ENCODE measurements at regions not wholly inside any gene's neighbourhood (a gene's known extent, or its start where the extent isn't known, plus 50 kb on each side); places are given as distances from the start of the nearest gene placed in this dataset.

GRCh38 chr2:128770143-128771085 is 451.7 kb upstream of the HS6ST1 start:
- DNase-seq, result no peak

- DNase-seq, result no peak
These were observed 452.7 kb upstream of the HS6ST1 start for GRCh38 chr2:128771401-128771800.

DNA sequence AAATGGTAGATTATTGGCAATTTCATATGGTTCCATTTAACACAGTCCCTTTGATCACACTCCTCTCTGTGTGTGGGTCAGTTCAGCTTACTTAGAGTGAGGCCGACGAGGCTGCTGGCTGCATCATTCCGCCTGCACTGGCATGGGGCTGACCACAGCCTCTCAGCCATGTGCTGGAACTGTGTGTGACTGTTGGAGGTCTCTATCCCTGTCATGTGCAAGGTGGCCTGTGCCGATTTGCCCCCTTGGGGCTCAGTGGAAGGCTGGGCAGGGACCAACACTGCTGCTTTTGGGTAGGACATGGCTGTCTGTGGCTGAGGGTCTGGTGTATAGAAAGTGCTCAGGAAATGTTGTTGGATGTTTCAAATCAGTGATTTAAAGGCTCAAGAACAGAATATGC is 454.0 kb upstream of the HS6ST1 start:
- no peak for DNase-seq

DNA sequence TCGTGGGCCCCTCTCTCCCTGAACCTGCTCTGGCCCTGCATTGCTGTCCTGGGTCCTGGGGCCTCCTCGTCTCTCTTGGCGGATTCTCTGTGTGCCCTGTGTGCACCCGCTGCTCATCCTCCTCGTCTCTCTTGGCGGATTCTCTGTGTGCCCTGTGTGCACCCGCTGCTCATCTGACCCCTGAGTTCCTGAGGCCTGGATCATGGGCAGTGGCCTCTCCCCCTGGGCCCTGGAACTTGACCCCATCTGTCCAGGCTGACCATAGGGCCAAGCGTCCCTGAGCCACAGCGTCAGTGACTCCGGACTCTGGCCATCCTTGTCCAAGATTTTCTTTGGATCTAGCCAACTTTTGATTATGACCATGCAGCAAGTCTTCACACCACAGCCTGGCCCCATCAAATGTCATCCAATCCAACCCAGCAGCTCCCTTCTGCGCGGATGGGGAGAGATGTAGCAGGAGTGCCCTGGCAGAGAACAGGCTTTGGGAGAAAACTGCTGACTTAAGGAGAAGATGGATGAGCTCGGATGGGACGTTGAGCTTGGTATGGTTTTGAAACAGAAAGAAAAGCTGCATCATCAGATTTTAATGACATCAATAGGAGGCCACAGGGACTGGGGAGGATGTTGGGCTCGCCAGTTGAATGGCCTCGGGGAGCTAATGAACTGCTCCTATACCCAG is 455.1 kb upstream of the HS6ST1 start:
- DNase-seq, result no peak

- no peak for DNase-seq
These were observed 455.9 kb upstream of the HS6ST1 start for GRCh38 chr2:128774320-128775216.

- no peak for DNase-seq
These were observed 456.7 kb upstream of the HS6ST1 start for GRCh38 chr2:128775217-128775913.

- no peak for DNase-seq
These were observed 457.2 kb upstream of the HS6ST1 start for GRCh38 chr2:128775914-128776285.

GRCh38 chr2:128776461-128777195 is 458.0 kb upstream of the HS6ST1 start:
- DNase-seq, result no peak

DNA sequence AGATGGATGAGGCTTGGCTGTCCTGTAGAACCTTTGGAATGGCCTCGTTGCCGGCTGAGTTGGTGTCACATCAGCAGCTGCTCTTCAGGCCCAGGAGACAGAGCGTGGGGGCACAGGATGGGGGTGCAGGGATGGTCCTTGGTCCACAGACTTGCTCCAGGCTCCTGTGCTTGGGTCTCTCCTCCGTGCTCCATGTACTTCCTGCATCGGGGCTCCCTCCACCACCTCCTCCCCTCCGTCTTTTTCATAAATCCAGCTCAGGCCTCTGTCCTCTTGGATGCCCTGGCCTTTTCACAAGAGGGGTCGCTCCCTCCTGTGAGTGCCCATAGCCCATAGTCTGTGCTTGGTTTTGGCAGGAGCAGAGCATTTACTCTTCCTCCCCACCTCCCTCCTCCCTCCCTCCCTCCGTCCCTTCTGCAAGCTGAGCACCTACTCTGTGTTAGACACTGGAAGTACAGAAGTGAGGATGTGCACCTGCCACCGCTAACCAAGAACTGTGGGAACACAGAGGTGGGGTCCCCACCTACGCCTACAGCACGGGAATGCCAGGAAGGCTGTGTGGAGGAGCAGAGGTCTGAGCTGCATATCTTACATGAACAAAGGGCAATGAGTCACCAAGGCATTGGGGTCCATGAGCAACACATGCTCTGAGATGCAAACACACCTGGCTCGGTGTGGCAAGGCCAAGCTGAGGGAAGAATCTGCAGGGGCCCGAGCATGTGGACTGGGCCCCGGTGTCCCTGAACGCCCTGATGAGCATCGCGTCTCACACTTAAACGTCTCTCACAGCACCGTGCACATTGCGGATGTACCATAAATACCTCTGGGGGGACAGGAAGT is 458.7 kb upstream of the HS6ST1 start:
- no peak for DNase-seq

DNA sequence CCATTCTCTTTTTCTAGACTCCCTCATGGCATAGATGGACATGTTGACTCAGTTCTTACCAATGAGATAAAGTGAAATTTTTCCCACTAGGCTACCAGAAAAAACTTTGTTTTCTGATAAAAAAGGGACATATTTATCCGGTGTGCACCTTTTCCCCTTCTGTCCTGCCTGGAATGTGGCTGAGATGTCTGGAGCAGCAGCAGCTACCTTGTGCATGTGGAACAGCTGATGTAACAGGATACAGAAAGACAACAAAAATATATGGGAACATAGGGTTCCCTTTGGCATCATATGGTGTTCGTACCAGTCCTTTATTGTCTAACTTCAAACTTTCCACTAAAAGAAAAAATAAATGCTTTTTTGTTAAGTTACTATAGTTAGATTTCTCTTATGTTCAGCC is 460.2 kb upstream of the HS6ST1 start:
- no peak for DNase-seq

DNA sequence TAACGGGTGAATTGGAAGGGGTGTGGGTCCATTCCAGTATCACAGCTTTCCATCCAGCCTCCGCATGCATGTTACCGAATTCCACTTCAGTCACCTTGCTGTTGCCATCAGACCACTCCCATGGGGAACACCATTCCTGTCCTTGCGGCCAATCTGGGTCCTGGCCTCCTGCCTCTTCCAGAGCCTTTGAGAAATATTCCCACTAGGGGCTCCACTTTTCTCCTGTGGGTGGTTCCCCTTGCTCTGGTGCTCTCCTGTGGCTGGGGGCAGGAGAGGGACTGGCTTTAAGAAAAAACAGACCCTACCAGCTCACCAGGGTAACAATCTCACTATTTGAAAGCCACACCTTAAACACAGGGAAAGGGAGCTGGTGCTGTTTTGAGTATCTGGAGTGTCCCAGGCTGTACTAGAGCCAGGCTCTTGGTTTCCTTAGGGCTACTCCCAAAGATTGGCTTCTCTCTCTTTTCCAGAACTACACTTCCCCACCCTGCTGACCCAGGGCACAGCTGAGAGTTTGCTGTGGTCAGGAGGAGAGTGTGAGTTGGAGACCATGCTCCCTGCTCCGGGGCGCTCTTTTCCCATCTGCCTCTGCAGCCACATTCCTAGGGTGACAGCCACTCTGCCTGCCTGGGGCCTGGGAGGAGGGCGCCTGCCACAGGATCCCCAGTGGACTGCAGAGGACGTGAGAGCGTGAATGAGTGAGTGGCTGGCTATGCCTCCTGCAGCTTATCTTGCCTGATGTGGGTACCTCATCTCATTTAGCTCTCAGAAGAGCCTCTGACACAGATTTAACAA is 460.8 kb upstream of the HS6ST1 start:
- no peak for DNase-seq

DNA sequence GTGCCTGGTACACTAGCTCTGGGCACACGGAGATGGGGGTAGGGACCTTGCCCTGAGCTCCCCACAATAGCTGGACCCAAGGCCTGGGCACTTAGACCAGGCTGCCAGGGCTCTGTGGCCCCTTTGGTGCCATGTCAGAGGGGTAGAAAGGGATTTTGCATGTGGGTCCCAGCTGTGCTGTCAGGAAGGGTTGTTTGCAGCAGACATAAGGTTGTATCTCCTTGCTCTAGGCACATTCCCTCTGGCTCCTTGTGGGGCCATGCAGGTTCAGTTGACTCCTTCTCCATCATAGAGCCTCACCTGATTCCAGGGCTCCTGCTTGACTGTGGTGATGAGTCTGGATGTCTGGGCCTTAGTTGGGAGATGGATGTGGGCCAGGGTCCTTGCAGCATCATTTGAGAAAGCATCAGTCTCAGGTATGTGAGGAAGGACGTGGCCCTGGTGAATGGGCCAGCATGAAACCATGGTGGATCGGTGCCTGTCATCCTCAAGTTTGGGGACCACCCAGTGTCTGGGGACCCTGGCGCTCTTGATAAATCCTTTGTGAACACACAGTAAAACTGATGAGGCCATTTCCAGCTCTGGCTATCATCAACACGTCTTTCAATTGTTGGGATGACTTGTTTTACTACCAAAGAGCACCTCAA is 461.9 kb upstream of the HS6ST1 start:
- DNase-seq, result no peak

GRCh38 chr2:128781166-128781565 is 462.5 kb upstream of the HS6ST1 start:
- no peak for DNase-seq

DNA sequence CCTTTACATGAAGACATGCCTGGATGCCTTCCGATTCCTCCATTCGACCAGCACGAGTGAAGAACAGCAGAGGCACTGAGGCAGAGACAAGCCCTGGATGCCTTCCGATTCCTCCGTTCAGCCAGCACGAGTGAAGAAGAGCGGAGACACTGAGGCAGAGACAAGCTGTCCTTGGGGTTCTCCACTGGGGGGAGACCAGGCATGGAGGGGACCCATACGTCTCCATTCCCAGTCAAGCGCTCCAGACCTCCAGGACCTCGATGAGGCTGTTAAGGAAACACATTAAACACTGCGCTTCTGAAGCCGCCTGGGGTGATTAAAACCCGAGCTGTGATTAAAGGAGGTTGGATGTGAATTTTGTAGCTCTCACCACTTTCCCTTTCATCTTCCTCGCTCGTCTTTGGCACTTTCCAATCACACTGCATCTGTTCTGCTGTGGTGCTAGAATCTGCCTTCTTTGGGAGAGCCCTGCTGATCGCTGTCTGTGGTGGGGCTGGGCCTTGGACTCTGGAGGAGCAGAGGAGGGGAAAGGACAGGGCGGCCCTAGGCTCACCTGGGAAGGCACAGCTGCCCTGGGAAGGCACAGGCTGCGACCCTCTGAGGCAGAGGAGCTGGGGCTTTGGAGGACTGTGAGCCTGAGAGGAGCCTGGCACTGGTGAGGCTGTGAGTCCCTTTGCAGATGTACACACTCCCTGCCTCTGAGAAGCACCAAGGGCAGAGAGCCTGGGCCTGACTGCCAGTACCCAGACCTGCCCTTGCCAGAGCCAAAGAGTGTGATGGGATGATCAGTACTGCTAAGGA is 463.1 kb upstream of the HS6ST1 start:
- no peak for DNase-seq

DNA sequence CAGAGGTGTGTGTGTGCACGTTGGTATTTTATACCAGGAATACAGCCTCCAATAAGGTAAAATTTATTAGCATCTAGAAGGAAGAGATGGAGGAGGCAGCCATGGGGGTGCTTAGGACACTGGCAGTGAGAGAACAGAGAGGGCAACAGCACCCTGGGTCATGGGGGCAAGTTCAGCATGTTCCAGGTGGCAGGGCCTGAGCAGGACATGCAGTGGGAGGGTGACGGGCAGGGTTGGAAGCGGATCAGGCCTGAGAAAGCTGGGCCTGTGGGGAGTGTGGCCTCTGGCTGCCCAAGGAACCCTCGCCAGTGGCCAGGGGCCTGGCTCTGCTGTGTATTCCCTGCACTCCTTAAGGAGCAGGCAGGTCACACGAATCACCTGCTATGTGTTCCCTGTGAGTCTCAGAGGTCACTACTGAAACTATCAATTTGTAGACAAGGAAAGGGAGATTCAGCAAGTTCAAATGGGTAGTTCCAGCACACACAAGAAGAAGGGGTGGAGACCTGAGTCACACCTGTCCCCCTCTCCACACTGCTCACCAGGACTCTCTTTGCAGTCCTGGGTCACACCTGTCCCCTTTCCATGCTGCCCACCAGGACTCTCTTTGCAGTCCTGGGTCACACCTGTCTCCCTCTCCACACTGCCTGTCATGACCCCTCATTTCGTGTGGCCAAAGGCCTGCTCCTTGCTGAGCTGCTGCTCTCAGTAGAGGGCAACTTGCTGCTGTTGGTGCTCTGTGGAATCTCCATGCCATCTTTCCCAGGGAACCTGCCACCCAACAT is 463.9 kb upstream of the HS6ST1 start:
- no peak for DNase-seq

DNA sequence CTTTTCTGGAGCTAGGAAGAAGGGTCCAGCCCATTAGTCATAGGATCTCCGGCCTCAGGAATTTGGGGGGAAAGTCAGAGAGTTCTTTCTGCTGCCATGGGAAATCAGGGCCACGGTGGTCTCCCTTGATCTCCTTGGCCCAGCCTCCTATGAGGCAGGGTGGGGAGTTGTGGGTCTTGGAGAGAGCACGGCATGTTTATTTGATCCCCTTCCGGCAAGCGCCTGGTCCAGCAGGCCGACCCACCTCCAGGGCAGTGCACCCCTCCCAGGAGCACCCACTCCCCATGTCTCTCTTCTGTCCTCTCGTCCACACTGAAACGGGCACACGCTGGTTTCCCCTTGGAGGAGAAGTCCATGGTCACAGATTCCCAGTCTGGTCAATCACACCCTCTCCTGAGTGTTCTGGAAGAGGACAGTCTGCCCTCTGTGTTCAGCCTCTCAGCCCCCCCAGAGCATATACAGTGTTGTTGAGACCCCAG is 464.6 kb upstream of the HS6ST1 start:
- no peak for DNase-seq

DNA sequence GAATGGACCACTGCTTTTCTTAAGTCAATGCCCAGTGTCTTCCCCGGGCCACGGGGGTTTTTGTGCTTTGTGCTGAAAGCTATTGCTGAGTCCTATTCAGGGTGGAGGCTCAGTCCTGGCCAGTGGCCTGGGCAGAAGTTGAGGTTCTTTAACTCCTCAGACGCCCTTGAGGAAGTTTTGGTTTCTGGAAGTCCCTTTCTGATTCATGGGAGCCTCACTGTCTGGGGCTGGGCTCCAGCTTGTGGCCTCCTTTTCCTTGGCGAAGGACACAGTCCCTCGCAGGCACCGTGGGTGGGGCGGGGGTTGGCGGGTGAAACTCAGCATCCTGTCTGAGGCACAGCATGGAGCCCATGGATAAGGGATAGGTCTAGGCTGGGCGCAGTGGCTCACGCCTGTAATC is 465.2 kb upstream of the HS6ST1 start:
- DNase-seq, result no peak

Data from CD4-positive, alpha-beta T cell treated with Interferon gamma for 1 hour (primary cell).